Thyroid gland (tissue), 4 donors: ENCODE measurements at regions not wholly inside any gene's neighbourhood (a gene's known extent, or its start where the extent isn't known, plus 50 kb on each side); places are given as distances from the start of the nearest gene placed in this dataset.

Experiments
- POLR2A ChIP-seq, 2 donors: fragments of 450-650 bp; IDR thresholded peaks; one replicate each; pipeline ENCODE4 v1.6.1; 2017; ENCODE audit warnings: antibody characterized with exemption in 2 of 2, mild to moderate bottlenecking in 2 of 2, moderate library complexity in 1 of 2
- TF ChIP-seq, protein P1 (sequence below), 6 experiments: fragments of 200-600 bp in 3 of 6; fragments of 450-650 bp in 3 of 6; sonication (generic) in 3 of 6; IDR thresholded peaks; one replicate each; pipeline ENCODE4 v1.5.1; 2016 to 2019; ENCODE audit warnings: antibody characterized with exemption in 6 of 6, mild to moderate bottlenecking in 2 of 6, inconsistent platforms in 1 of 6, moderate library complexity in 1 of 6

DNA sequence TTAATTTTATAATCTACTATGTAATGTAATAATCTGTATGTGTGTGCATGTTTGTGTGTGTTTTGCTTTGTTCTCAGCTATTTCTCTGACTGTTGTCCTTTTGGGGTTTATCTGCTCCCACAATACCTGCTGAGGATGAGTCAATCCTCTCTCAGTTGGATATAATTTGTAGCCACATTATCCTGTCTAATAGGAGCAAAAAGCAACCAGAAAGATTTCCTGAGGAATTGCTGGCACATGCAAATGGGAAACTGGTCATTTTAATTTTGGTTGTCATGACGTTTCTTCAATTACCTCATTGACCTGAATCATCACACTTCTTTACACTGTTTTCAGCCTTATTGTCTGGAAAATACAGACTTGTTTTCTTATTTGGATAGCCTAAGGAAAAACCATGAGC, 488.4 kb downstream of the KLF5 start:
- TF ChIP-seq, protein P1, sequence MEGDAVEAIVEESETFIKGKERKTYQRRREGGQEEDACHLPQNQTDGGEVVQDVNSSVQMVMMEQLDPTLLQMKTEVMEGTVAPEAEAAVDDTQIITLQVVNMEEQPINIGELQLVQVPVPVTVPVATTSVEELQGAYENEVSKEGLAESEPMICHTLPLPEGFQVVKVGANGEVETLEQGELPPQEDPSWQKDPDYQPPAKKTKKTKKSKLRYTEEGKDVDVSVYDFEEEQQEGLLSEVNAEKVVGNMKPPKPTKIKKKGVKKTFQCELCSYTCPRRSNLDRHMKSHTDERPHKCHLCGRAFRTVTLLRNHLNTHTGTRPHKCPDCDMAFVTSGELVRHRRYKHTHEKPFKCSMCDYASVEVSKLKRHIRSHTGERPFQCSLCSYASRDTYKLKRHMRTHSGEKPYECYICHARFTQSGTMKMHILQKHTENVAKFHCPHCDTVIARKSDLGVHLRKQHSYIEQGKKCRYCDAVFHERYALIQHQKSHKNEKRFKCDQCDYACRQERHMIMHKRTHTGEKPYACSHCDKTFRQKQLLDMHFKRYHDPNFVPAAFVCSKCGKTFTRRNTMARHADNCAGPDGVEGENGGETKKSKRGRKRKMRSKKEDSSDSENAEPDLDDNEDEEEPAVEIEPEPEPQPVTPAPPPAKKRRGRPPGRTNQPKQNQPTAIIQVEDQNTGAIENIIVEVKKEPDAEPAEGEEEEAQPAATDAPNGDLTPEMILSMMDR (IDR thresholded peaks at IDR 0.05), result no peak
- no peak for TF ChIP-seq POLR2A (IDR thresholded peaks at IDR 0.05)
